Transverse colon (tissue), 4 donors: ENCODE measurements at regions not wholly inside any gene's neighbourhood (a gene's known extent, or its start where the extent isn't known, plus 50 kb on each side); places are given as distances from the start of the nearest gene placed in this dataset.

ENCODE experiments used
- DNase-seq: peaks from one replicate; pipeline ENCODE4 v3.0.0-alpha.2; 2019
- H3K27ac ChIP-seq, 4 donors: fragments of 200-600 bp; sonication (generic); 2 replicates each; pipeline ENCODE4 v1.5.1; 2016 to 2018; ENCODE audit warnings: inconsistent platforms in 4 of 4
- H3K27me3 ChIP-seq: fragments of 200-600 bp; sonication (generic); 2 replicates; pipeline ENCODE4 v1.5.1; 2017; ENCODE audit warnings: inconsistent platforms
- H3K36me3 ChIP-seq, 4 donors: fragments of 200-600 bp; sonication (generic); 2 replicates each; pipeline ENCODE4 v1.5.1; 2017 to 2019; ENCODE audit warnings: inconsistent platforms in 4 of 4
- H3K4me1 ChIP-seq, 4 donors: fragments of 200-600 bp; sonication (generic); 2 replicates each; pipeline ENCODE4 v1.5.1; 2017 to 2020; ENCODE audit warnings: inconsistent platforms in 4 of 4
- H3K4me3 ChIP-seq, 4 donors: fragments of 200-600 bp; sonication (generic); 1 replicate in 1 of 4; 2 replicates in 3 of 4; pipeline versions ENCODE4 v1.5.1 to v1.6.1; 2017 to 2019; ENCODE audit warnings: inconsistent platforms in 4 of 4
- H3K9me3 ChIP-seq, 2 donors: fragments of 200-600 bp; sonication (generic); 2 replicates each; pipeline ENCODE4 v1.5.1; 2017 to 2019; ENCODE audit warnings: inconsistent platforms in 2 of 2
- CTCF ChIP-seq, 5 experiments: fragments of 200-600 bp in 3 of 5; fragments of 450-650 bp in 2 of 5; sonication (generic) in 3 of 5; IDR thresholded peaks; 1 replicate in 2 of 5; 2 replicates in 3 of 5; pipeline ENCODE4 v1.5.1; 2016 to 2017; ENCODE audit warnings: antibody characterized with exemption in 5 of 5, inconsistent platforms in 3 of 5, mild to moderate bottlenecking in 2 of 5, moderate library complexity in 1 of 5
- EP300 ChIP-seq: sonication (generic); formaldehyde crosslinking; IDR thresholded peaks from one replicate; pipeline ENCODE4 v1.6.1; 2017; ENCODE audit warnings: antibody characterized with exemption, low read depth
- POLR2A ChIP-seq: fragments of 450-650 bp; IDR thresholded peaks from one replicate; pipeline ENCODE4 v1.6.1; 2016; ENCODE audit warnings: antibody characterized with exemption, mild to moderate bottlenecking, moderate library complexity
- POLR2AphosphoS5 ChIP-seq, 3 donors: sonication (generic); formaldehyde crosslinking; IDR thresholded peaks; one replicate each; pipeline ENCODE4 v1.6.1; 2016; ENCODE audit warnings: antibody characterized with exemption in 3 of 3
- WGBS, 2 donors: methylation state at CpG; one replicate each; pipeline ENCODE4 v1.1.5; 2018; ENCODE audit warnings: low coverage in 1 of 2; 5-methylcytosine and 5-hydroxymethylcytosine counted together
- in situ Hi-C, 4 donors: fragments of 200-750 bp; cut with MboI; loops; one replicate each; pipeline versions ENCODE4 v1.15.0 to v1.15.1; 2017; ENCODE audit warnings: low sequenced_read_pairs in 3 of 4, low pct_ligation_motif_present in 1 of 4, low pct_unique_long_range_greater_than_20kb in 1 of 4
- intact Hi-C: fragments of 100-400 bp; cut with DNase I; formaldehyde crosslinking; loops from one replicate; pipeline ENCODE4 v1.15.1; 2023; ENCODE audit warnings: low total_unique reads

GRCh38 chr10:124278356-124278755, 140.4 kb downstream of the OAT start:
- Histone ChIP-seq H3K4me1 (no peaks in the 10 kb centered on the region), H3K9me3 (peaks cover 0 to 11% of the 10 kb centered on the region in 2 donors), H3K4me3 (no peak overlapping the region), H3K27me3 (no peaks in the 10 kb centered on the region), H3K36me3 (no peaks in the 10 kb centered on the region), H3K27ac (no peak overlapping the region)
- intact Hi-C loops, result no loop called here
- in situ Hi-C loops, result no loop called here
- TF ChIP-seq POLR2AphosphoS5 (IDR thresholded peaks at IDR 0.05), result no peak
- no peak for TF ChIP-seq POLR2A
- no peak for TF ChIP-seq CTCF (IDR thresholded peaks at IDR 0.05)
- no peak for TF ChIP-seq EP300
- 92% methylated on average over 4 to 5 of the region's 5 CpGs for WGBS, 2 donors
- DNase-seq, result no peak

- WGBS, 2 donors, result 36 to 56% methylated on average over 1 of the region's 1 CpG
These were observed 145.6 kb downstream of the OAT start for GRCh38 chr10:124273141-124273540.

GRCh38 chr10:124271676-124272075, 147.0 kb downstream of the OAT start:
- in situ Hi-C loops (loop anchor here in 2 of 4 donors (25.0 kb wide), 1 partner anchor 284 kb away; no protein-coding TSS in a partner anchor), intact Hi-C loops (no loop called here)
- H3K27ac ChIP-seq, result no peak overlapping the region
- TF ChIP-seq CTCF (IDR thresholded peaks at IDR 0.05), result no peak
- no peak for TF ChIP-seq POLR2A
- TF ChIP-seq POLR2AphosphoS5 (IDR thresholded peaks at IDR 0.05), result no peak
- no peak for TF ChIP-seq EP300
- DNase-seq, result no peak
- no peak overlapping the region for H3K4me3 ChIP-seq
- H3K27me3 ChIP-seq, result no peaks in the 10 kb centered on the region
- no peaks in the 10 kb centered on the region for H3K36me3 ChIP-seq
- 87 to 100% methylated on average over 1 to 4 of the region's 4 CpGs for WGBS, 2 donors
- H3K9me3 ChIP-seq, result peaks cover 12 to 22% of the 10 kb centered on the region in 2 donors
- H3K4me1 ChIP-seq, result no peaks in the 10 kb centered on the region

More at GRCh38 chr10:124273141-124273540, 145.6 kb downstream of the OAT start:
- TF ChIP-seq POLR2AphosphoS5 (IDR thresholded peaks at IDR 0.05) (no peak), CTCF (IDR thresholded peaks at IDR 0.05) (no peak), POLR2A (no peak), EP300 (no peak)
- intact Hi-C loops (no loop called here), in situ Hi-C loops (loop anchor here in 2 of 4 donors (25.0 kb wide), 1 partner anchor 286 kb away; no protein-coding TSS in a partner anchor)
- H3K27me3 ChIP-seq, result no peaks in the 10 kb centered on the region
- H3K9me3 ChIP-seq, result peaks cover 12 to 22% of the 10 kb centered on the region in 2 donors
- DNase-seq, result no peak
- H3K4me3 ChIP-seq, result no peak overlapping the region
- no peaks in the 10 kb centered on the region for H3K36me3 ChIP-seq
- H3K27ac ChIP-seq, result no peak overlapping the region
- H3K4me1 ChIP-seq, result no peaks in the 10 kb centered on the region

- WGBS, 2 donors, result 66 to 100% methylated on average over 1 to 8 of the region's 8 CpGs
- no peak for DNase-seq
- no peaks in the 10 kb centered on the region for H3K4me1 ChIP-seq
- H3K27ac ChIP-seq, result no peak overlapping the region
- no peak overlapping the region for H3K4me3 ChIP-seq
- in situ Hi-C loops, result loop anchor here in 2 of 4 donors (25.0 kb wide), 1 partner anchor 283 kb away; no protein-coding TSS in a partner anchor
- H3K36me3 ChIP-seq, result no peaks in the 10 kb centered on the region
- peaks cover 12 to 22% of the 10 kb centered on the region in 2 donors for H3K9me3 ChIP-seq
- intact Hi-C loops, result no loop called here
- no peaks in the 10 kb centered on the region for H3K27me3 ChIP-seq
- TF ChIP-seq EP300 (no peak), POLR2AphosphoS5 (IDR thresholded peaks at IDR 0.05) (peak in 1 of 3 donors; percentile 47)
These were observed 148.0 kb downstream of the OAT start for GRCh38 chr10:124270530-124271327.
